Ishikawa (cell line): ENCODE measurements at regions not wholly inside any gene's neighbourhood (a gene's known extent, or its start where the extent isn't known, plus 50 kb on each side); places are given as distances from the start of the nearest gene placed in this dataset.

ENCODE experiments used
- CEBPB ChIP-seq: IDR thresholded peaks from 2 replicates; pipeline ENCODE4 v1.6.1; 2012
- CREB1 ChIP-seq: IDR thresholded peaks from 2 replicates; pipeline ENCODE4 v1.6.1; 2012; ENCODE audit warnings: low read depth
- EP300 ChIP-seq: IDR thresholded peaks from 2 replicates; pipeline ENCODE4 v1.6.1; 2012; ENCODE audit warnings: borderline replicate concordance
- NFIC ChIP-seq: IDR thresholded peaks from 2 replicates; pipeline ENCODE4 v1.6.1; 2012
- RAD21 ChIP-seq: IDR thresholded peaks from 2 replicates; pipeline ENCODE4 v1.6.1; 2012; ENCODE audit warnings: low read depth
- TEAD4 ChIP-seq: IDR thresholded peaks from 2 replicates; pipeline ENCODE4 v1.6.1; 2012
- YY1 ChIP-seq: IDR thresholded peaks from 2 replicates; pipeline ENCODE4 v1.6.1; 2012; ENCODE audit warnings: low read depth
- TF ChIP-seq, protein P1 (sequence below): IDR thresholded peaks from 2 replicates; pipeline ENCODE4 v1.6.1; 2012
- TF ChIP-seq, protein P2 (sequence below): IDR thresholded peaks from 2 replicates; pipeline ENCODE4 v1.6.1; 2012; ENCODE audit warnings: low read depth, mild to moderate bottlenecking

DNA sequence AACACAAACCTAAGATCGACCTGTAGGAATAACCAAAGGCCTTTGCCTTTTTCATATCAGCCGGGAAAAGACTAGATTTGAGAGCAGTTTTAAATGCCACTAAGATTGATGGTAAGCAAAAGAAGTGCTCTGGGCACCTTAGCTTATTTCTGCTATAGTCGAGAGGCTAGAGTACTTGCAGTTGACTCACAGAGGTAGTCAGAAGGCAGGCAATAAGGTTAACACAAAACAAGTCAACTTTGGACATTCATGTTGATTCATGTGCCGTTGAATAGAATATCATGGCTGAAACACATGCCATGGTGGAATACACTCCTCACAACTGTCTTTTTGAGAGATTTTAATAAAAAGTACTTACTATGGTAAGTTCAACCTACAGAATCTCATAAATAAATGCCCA lies 507.6 kb downstream of the ZEB2 start:
- TF ChIP-seq, protein P1, sequence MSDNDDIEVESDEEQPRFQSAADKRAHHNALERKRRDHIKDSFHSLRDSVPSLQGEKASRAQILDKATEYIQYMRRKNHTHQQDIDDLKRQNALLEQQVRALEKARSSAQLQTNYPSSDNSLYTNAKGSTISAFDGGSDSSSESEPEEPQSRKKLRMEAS, result no peak
- TF ChIP-seq RAD21, result no peak
- TF ChIP-seq, protein P2, sequence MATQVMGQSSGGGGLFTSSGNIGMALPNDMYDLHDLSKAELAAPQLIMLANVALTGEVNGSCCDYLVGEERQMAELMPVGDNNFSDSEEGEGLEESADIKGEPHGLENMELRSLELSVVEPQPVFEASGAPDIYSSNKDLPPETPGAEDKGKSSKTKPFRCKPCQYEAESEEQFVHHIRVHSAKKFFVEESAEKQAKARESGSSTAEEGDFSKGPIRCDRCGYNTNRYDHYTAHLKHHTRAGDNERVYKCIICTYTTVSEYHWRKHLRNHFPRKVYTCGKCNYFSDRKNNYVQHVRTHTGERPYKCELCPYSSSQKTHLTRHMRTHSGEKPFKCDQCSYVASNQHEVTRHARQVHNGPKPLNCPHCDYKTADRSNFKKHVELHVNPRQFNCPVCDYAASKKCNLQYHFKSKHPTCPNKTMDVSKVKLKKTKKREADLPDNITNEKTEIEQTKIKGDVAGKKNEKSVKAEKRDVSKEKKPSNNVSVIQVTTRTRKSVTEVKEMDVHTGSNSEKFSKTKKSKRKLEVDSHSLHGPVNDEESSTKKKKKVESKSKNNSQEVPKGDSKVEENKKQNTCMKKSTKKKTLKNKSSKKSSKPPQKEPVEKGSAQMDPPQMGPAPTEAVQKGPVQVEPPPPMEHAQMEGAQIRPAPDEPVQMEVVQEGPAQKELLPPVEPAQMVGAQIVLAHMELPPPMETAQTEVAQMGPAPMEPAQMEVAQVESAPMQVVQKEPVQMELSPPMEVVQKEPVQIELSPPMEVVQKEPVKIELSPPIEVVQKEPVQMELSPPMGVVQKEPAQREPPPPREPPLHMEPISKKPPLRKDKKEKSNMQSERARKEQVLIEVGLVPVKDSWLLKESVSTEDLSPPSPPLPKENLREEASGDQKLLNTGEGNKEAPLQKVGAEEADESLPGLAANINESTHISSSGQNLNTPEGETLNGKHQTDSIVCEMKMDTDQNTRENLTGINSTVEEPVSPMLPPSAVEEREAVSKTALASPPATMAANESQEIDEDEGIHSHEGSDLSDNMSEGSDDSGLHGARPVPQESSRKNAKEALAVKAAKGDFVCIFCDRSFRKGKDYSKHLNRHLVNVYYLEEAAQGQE, result no peak
- no peak for TF ChIP-seq CREB1
- TF ChIP-seq CEBPB, result no peak
- no peak for TF ChIP-seq NFIC
- TF ChIP-seq YY1, result no peak
- no peak for TF ChIP-seq EP300
- no peak for TF ChIP-seq TEAD4
